22Rv1 (cell line): ENCODE measurements at regions not wholly inside any gene's neighbourhood (a gene's known extent, or its start where the extent isn't known, plus 50 kb on each side); places are given as distances from the start of the nearest gene placed in this dataset.

Experiments
- ZFX ChIP-seq: fragments of 450-650 bp; IDR thresholded peaks from 2 replicates; pipeline ENCODE4 v1.6.1; 2017; ENCODE audit warnings: antibody characterized with exemption, borderline replicate concordance
- TF ChIP-seq, protein P1 (sequence below): fragments of 450-650 bp; IDR thresholded peaks from 2 replicates; pipeline ENCODE4 v1.5.1; 2017; ENCODE audit warnings: mild to moderate bottlenecking

DNA sequence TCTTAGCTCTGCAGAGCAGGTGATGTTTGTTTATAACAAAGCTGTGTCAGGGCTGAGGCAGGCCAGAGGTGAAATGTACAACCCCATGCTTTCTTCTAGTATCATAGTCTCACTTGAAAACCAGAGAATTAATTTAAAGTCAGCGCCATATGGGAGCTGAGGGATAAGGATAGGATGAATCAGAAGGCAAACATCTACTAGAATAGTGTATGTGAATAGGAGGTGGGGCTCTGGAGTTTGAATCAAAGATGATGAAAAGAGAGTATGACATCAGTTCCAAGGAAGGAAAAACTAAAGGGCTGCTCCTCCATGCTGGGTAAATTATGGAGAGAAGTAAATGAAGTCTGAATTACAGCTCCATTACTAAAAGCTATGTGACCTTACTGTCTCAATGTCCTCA is 441.5 kb downstream of the RASEF start:
- TF ChIP-seq, protein P1, sequence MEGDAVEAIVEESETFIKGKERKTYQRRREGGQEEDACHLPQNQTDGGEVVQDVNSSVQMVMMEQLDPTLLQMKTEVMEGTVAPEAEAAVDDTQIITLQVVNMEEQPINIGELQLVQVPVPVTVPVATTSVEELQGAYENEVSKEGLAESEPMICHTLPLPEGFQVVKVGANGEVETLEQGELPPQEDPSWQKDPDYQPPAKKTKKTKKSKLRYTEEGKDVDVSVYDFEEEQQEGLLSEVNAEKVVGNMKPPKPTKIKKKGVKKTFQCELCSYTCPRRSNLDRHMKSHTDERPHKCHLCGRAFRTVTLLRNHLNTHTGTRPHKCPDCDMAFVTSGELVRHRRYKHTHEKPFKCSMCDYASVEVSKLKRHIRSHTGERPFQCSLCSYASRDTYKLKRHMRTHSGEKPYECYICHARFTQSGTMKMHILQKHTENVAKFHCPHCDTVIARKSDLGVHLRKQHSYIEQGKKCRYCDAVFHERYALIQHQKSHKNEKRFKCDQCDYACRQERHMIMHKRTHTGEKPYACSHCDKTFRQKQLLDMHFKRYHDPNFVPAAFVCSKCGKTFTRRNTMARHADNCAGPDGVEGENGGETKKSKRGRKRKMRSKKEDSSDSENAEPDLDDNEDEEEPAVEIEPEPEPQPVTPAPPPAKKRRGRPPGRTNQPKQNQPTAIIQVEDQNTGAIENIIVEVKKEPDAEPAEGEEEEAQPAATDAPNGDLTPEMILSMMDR, result no peak
- TF ChIP-seq ZFX, result no peak
